IMR-90 (cell line): ENCODE measurements at regions not wholly inside any gene's neighbourhood (a gene's known extent, or its start where the extent isn't known, plus 50 kb on each side); places are given as distances from the start of the nearest gene placed in this dataset.

ENCODE experiments used
- ATAC-seq: fragments of 200-7000 bp; cut with Tn5 transposase; 2 replicates; pipeline ENCODE4 v1.9.1; 2020; ENCODE audit warnings: low read depth, mild to moderate bottlenecking, moderate library complexity
- BruUV-seq: library from RNA; stranded (reverse); fragments of 400-500 nt; replicated peaks from 2 replicates; lab custom pipeline; 2021; lab: Mats Ljungman, UMichigan
- CTCF ChIA-PET: fragments of 300-600 bp; formaldehyde crosslinking; extraction: SDS; loops from one replicate; lab custom pipeline; 2021; ENCODE audit warnings: antibody characterized with exemption; lab: Yijun Ruan, JAX
- POLR2A ChIA-PET: fragments of 300-600 bp; sonication (Branson Sonifier 250); formaldehyde crosslinking; loops from one replicate; lab custom pipeline; 2022; ENCODE audit warnings: antibody characterized with exemption; ENCODE audit not compliant: unreplicated experiment; lab: Charles Lee
- DNase-seq: peaks from one replicate; pipeline ENCODE4 v3.0.0; 2013
- H2AFZ ChIP-seq: replicated peaks from 2 replicates; pipeline ENCODE3; 2013; ENCODE audit warnings: low read length, mild to moderate bottlenecking; ENCODE audit not compliant: poor library complexity
- H2AK5ac ChIP-seq: 2 replicates; pipeline ENCODE4 v1.6.1; 2013; ENCODE audit warnings: low read depth, low read length, inconsistent platforms
- H2AK9ac ChIP-seq: replicated peaks from 2 replicates; pipeline ENCODE3; 2013; ENCODE audit warnings: mild to moderate bottlenecking, low read depth, low read length, moderate library complexity; ENCODE audit not compliant: poor library complexity
- H2BK120ac ChIP-seq: 2 replicates; pipeline ENCODE4 v1.6.1; 2013; ENCODE audit warnings: low read depth, low read length, inconsistent platforms
- H2BK15ac ChIP-seq: 3 replicates; pipeline ENCODE4 v1.6.1; 2013; ENCODE audit warnings: low read depth, low read length, inconsistent platforms
- H2BK20ac ChIP-seq: 2 replicates; pipeline ENCODE4 v1.6.1; 2013; ENCODE audit warnings: low read depth, mild to moderate bottlenecking, inconsistent platforms, low read length, moderate library complexity
- H2BK5ac ChIP-seq: 2 replicates; pipeline ENCODE4 v1.6.1; 2013; ENCODE audit warnings: mild to moderate bottlenecking, low read depth, low read length, inconsistent platforms; ENCODE audit not compliant: poor library complexity, severe bottlenecking
- H3K14ac ChIP-seq: replicated peaks from 2 replicates; pipeline ENCODE4 v1.6.1; 2013; ENCODE audit warnings: low read depth, low read length, inconsistent platforms
- H3K18ac ChIP-seq: 2 replicates; pipeline ENCODE4 v1.6.1; 2013; ENCODE audit warnings: low read depth, low read length, control low read depth
- H3K23ac ChIP-seq: 2 replicates; pipeline ENCODE4 v1.6.1; 2013; ENCODE audit warnings: low read depth, low read length, inconsistent platforms
- H3K27ac ChIP-seq: 2 replicates; pipeline ENCODE4 v1.5.1; 2013; ENCODE audit warnings: mild to moderate bottlenecking, control low read depth, low read length; ENCODE audit not compliant: insufficient read depth
- H3K27me3 ChIP-seq: 2 replicates; pipeline ENCODE4 v1.6.1; 2013; ENCODE audit warnings: low read length; ENCODE audit not compliant: control insufficient read depth, insufficient read depth
- H3K36me3 ChIP-seq: 2 replicates; pipeline ENCODE4 v1.6.1; 2013; ENCODE audit warnings: low read length, mixed read lengths; ENCODE audit not compliant: control insufficient read depth, insufficient read depth
- H3K4ac ChIP-seq: 2 replicates; pipeline ENCODE4 v1.6.1; 2013; ENCODE audit warnings: low read depth, low read length, inconsistent platforms
- H3K4me1 ChIP-seq: 2 replicates; pipeline ENCODE4 v1.6.1; 2013; ENCODE audit warnings: low read length, mixed read lengths; ENCODE audit not compliant: control insufficient read depth, insufficient read depth
- H3K4me2 ChIP-seq: 2 replicates; pipeline ENCODE4 v1.6.1; 2013; ENCODE audit warnings: low read depth, mild to moderate bottlenecking, control low read depth, low read length, moderate library complexity
- H3K4me3 ChIP-seq: 2 replicates; pipeline ENCODE4 v1.5.1; 2013; ENCODE audit warnings: low read depth, mild to moderate bottlenecking, control low read depth, low read length, moderate library complexity; ENCODE audit not compliant: insufficient read depth
- H3K56ac ChIP-seq: 2 replicates; pipeline ENCODE4 v1.6.1; 2013; ENCODE audit warnings: low read length, inconsistent platforms; ENCODE audit not compliant: insufficient read depth; ENCODE audit errors: extremely low read depth
- H3K79me1 ChIP-seq, 2 experiments: 2 replicates each; pipeline ENCODE4 v1.6.1; 2013; ENCODE audit warnings: low read length in 2 of 2, inconsistent platforms in 1 of 2, low read depth in 1 of 2
- H3K9ac ChIP-seq: 2 replicates; pipeline ENCODE4 v1.6.1; 2013; ENCODE audit warnings: low read depth, low read length, control low read depth
- H3K9me1 ChIP-seq: 2 replicates; pipeline ENCODE4 v1.6.1; 2013; ENCODE audit warnings: low read length, inconsistent platforms; ENCODE audit not compliant: insufficient read depth
- H3K9me3 ChIP-seq: 2 replicates; pipeline ENCODE4 v1.6.1; 2013; ENCODE audit warnings: low read length; ENCODE audit not compliant: control insufficient read depth, insufficient read depth
- H4K20me1 ChIP-seq: 2 replicates; pipeline ENCODE4 v1.6.1; 2013; ENCODE audit warnings: low read length, inconsistent platforms; ENCODE audit not compliant: insufficient read depth
- H4K5ac ChIP-seq: 2 replicates; pipeline ENCODE4 v1.6.1; 2013; ENCODE audit warnings: mild to moderate bottlenecking, low read depth, low read length, control low read depth
- H4K8ac ChIP-seq, 2 experiments: 2 replicates each; pipeline ENCODE4 v1.6.1; 2013; ENCODE audit warnings: low read depth in 2 of 2, low read length in 2 of 2, control low read depth in 1 of 2, inconsistent platforms in 1 of 2
- H4K91ac ChIP-seq: 2 replicates; pipeline ENCODE4 v1.6.1; 2013; ENCODE audit warnings: low read depth, low read length, inconsistent platforms; ENCODE audit not compliant: insufficient read depth
- BHLHE40 ChIP-seq: fragments of 150-350 bp; IDR thresholded peaks from 2 replicates; pipeline ENCODE4 v1.6.1; 2016; ENCODE audit warnings: mild to moderate bottlenecking, low read depth, low read length
- CEBPB ChIP-seq: IDR thresholded peaks from 2 replicates; pipeline ENCODE4 v1.6.1; 2012; ENCODE audit warnings: low read depth, low read length, improper control_type of control experiment
- CTCF ChIP-seq: conservative IDR thresholded peaks from 2 replicates; pipeline ENCODE4 v1.5.1; 2012; ENCODE audit warnings: mild to moderate bottlenecking, low read depth, low read length, improper control_type of control experiment
- ELK1 ChIP-seq: fragments of 150-350 bp; IDR thresholded peaks from 2 replicates; pipeline ENCODE4 v1.6.1; 2016; ENCODE audit warnings: low read depth, mild to moderate bottlenecking, low read length, moderate library complexity, borderline replicate concordance
- FOS ChIP-seq: fragments of 150-350 bp; IDR thresholded peaks from 2 replicates; pipeline ENCODE4 v1.6.1; 2016; ENCODE audit warnings: low read depth, low read length
- MXI1 ChIP-seq: IDR thresholded peaks from 2 replicates; pipeline ENCODE4 v1.6.1; 2012; ENCODE audit warnings: low read depth, mild to moderate bottlenecking, low read length, moderate library complexity, borderline replicate concordance
- NFE2L2 ChIP-seq: fragments of 150-350 bp; IDR thresholded peaks from 2 replicates; pipeline ENCODE4 v1.6.1; 2016; ENCODE audit warnings: low read depth, mild to moderate bottlenecking, low read length
- RAD21 ChIP-seq: IDR thresholded peaks from 2 replicates; pipeline ENCODE4 v1.6.1; 2012; ENCODE audit warnings: low read length, improper control_type of control experiment
- RFX5 ChIP-seq: IDR thresholded peaks from 2 replicates; pipeline ENCODE4 v1.8.0; 2012; ENCODE audit warnings: low read depth, mild to moderate bottlenecking, low read length, moderate library complexity
- SMC3 ChIP-seq: fragments of 150-350 bp; IDR thresholded peaks from 2 replicates; pipeline ENCODE4 v1.6.1; 2016; ENCODE audit warnings: low read depth, mild to moderate bottlenecking, antibody characterized with exemption, low read length, moderate library complexity
- USF2 ChIP-seq: fragments of 150-350 bp; IDR thresholded peaks from 2 replicates; pipeline ENCODE4 v1.6.1; 2017; ENCODE audit warnings: mild to moderate bottlenecking, antibody characterized with exemption, low read length, low read depth
- WGBS, 2 experiments: methylation state at CpG; one replicate each; pipeline versions ENCODE4 v1.1.5 to v1.1.7; 2013; ENCODE audit warnings: missing lambda C conversion rate in 2 of 2; ENCODE audit not compliant: insufficient read length in 1 of 2; ENCODE audit errors: extremely low coverage in 2 of 2; 5-methylcytosine and 5-hydroxymethylcytosine counted together
- dilution Hi-C: fragments of 300-500 bp; cut with HindIII; formaldehyde crosslinking; loops from one replicate; pipeline ENCODE4 v1.14.3; 2018; ENCODE audit warnings: low sequenced_read_pairs; ENCODE audit not compliant: unreplicated experiment
- in situ Hi-C: fragments of 300-500 bp; cut with MboI; formaldehyde crosslinking; loops from 3 replicates; pipeline ENCODE4 v1.14.3; 2019; ENCODE audit warnings: low sequenced_read_pairs, inconsistent platforms, mixed read lengths
- intact Hi-C: fragments of 100-400 bp; cut with micrococcal nuclease; formaldehyde crosslinking; loops from 2 replicates; pipeline ENCODE4 v1.10.0; 2022

- no peak overlapping the region for H2BK15ac ChIP-seq
- no peaks in the 10 kb centered on the region for H3K4me1 ChIP-seq
- no peak overlapping the region for H3K23ac ChIP-seq
- H2BK20ac ChIP-seq = no peak overlapping the region
- no peak overlapping the region for H2AFZ ChIP-seq
- H3K79me1 ChIP-seq = no peaks in the 10 kb centered on the region
- no peaks in the 10 kb centered on the region for H3K9me1 ChIP-seq
- H3K18ac ChIP-seq = no peak overlapping the region
- no peak overlapping the region for H3K56ac ChIP-seq
- no peaks in the 10 kb centered on the region for H3K36me3 ChIP-seq
- ATAC-seq (no peak), DNase-seq (no peak)
- CTCF ChIA-PET = no interaction called here
- no peak overlapping the region for H2BK5ac ChIP-seq
- H3K9me3 ChIP-seq = peaks cover 22% of the 10 kb centered on the region
- no peak overlapping the region for H3K14ac ChIP-seq
- 79% methylated on average over 2 of the region's 9 CpGs; no CpG with 5 or more reads in 1 of the 2 experiments for WGBS, 2 experiments
- no peak overlapping the region for H4K5ac ChIP-seq
- H3K4me3 ChIP-seq = no peak overlapping the region
- in situ Hi-C loops (no loop called here), dilution Hi-C loops (no loop called here), intact Hi-C loops (no loop called here)
- H2BK120ac ChIP-seq = no peak overlapping the region
- H3K4me2 ChIP-seq = no peak overlapping the region
- TF ChIP-seq RAD21 = no peak
- no peak for TF ChIP-seq NFE2L2
- no peak for TF ChIP-seq USF2
- TF ChIP-seq SMC3 = no peak
- TF ChIP-seq FOS = no peak
- no peak for TF ChIP-seq BHLHE40
- no peak for TF ChIP-seq CEBPB
- no peak for TF ChIP-seq ELK1
- TF ChIP-seq MXI1 = no peak
- no peak for TF ChIP-seq RFX5
- no peak for TF ChIP-seq CTCF
- H4K20me1 ChIP-seq = no peaks in the 10 kb centered on the region
- no TSS peak for BruUV-seq
- no peak overlapping the region for H2AK5ac ChIP-seq
- no peak overlapping the region for H3K9ac ChIP-seq
- H4K8ac ChIP-seq = no peak overlapping the region
- no peak overlapping the region for H3K27ac ChIP-seq
- POLR2A ChIA-PET = no interaction called here
- no peak overlapping the region for H3K4ac ChIP-seq
- no peak overlapping the region for H2AK9ac ChIP-seq
- H4K91ac ChIP-seq = no peak overlapping the region
- H3K27me3 ChIP-seq = no peaks in the 10 kb centered on the region
These were observed 281.1 kb downstream of the GALR1 start for GRCh38 chr18:77530732-77531131.
